Kidney epithelial cell (primary cell): ENCODE measurements at regions not wholly inside any gene's neighbourhood (a gene's known extent, or its start where the extent isn't known, plus 50 kb on each side); places are given as distances from the start of the nearest gene placed in this dataset.

Experiments used
- DNase-seq: peaks from one replicate; pipeline ENCODE4 v3.0.0-alpha.2; 2010; ENCODE audit warnings: low read depth
- H3K27me3 ChIP-seq: 2 replicates; pipeline ENCODE4 v1.6.0; 2011; ENCODE audit warnings: low read length; ENCODE audit not compliant: control insufficient read depth, insufficient read depth
- H3K36me3 ChIP-seq: 2 replicates; pipeline ENCODE4 v1.5.1; 2011; ENCODE audit warnings: low read length; ENCODE audit not compliant: control insufficient read depth, insufficient read depth
- H3K4me3 ChIP-seq: 2 replicates; pipeline ENCODE4 v1.5.1; 2011; ENCODE audit warnings: low read depth, mild to moderate bottlenecking, control low read depth, low read length
- CTCF ChIP-seq: IDR thresholded peaks from 2 replicates; pipeline ENCODE4 v1.5.1; 2011; ENCODE audit warnings: mild to moderate bottlenecking, moderate library complexity, low read length, control low read depth, inconsistent platforms; ENCODE audit not compliant: insufficient read depth, poor library complexity, severe bottlenecking

GRCh38 chr4:16989371-16989770 lies 90.9 kb upstream of the LDB2 start:
- DNase-seq: no peak
- H3K27me3 ChIP-seq: no peaks in the 10 kb centered on the region
- no peak overlapping the region for H3K4me3 ChIP-seq
- TF ChIP-seq CTCF: no peak
- H3K36me3 ChIP-seq: no peaks in the 10 kb centered on the region

GRCh38 chr4:16988814-16989213 lies 90.4 kb upstream of the LDB2 start:
- DNase-seq: no peak
- no peaks in the 10 kb centered on the region for H3K36me3 ChIP-seq
- TF ChIP-seq CTCF: no peak
- no peaks in the 10 kb centered on the region for H3K27me3 ChIP-seq
- no peak overlapping the region for H3K4me3 ChIP-seq

GRCh38 chr4:16977081-16977480 lies 78.6 kb upstream of the LDB2 start:
- no peak for TF ChIP-seq CTCF
- H3K4me3 ChIP-seq: no peak overlapping the region
- H3K36me3 ChIP-seq: no peaks in the 10 kb centered on the region
- no peaks in the 10 kb centered on the region for H3K27me3 ChIP-seq
- DNase-seq: no peak

- Histone ChIP-seq H3K27me3 (no peaks in the 10 kb centered on the region), H3K36me3 (no peaks in the 10 kb centered on the region), H3K4me3 (no peak overlapping the region)
- no peak for TF ChIP-seq CTCF
- no peak for DNase-seq
These were observed 71.3 kb upstream of the LDB2 start for GRCh38 chr4:16969696-16970135.

GRCh38 chr4:16967722-16968121 lies 69.3 kb upstream of the LDB2 start:
- H3K27me3 ChIP-seq: no peaks in the 10 kb centered on the region
- no peaks in the 10 kb centered on the region for H3K36me3 ChIP-seq
- no peak overlapping the region for H3K4me3 ChIP-seq
- no peak for DNase-seq
- TF ChIP-seq CTCF: no peak

- no peak overlapping the region for H3K4me3 ChIP-seq
- no peak for TF ChIP-seq CTCF
- no peaks in the 10 kb centered on the region for H3K27me3 ChIP-seq
- no peak for DNase-seq
- H3K36me3 ChIP-seq: no peaks in the 10 kb centered on the region
These were observed 60.9 kb upstream of the LDB2 start for GRCh38 chr4:16959305-16959704.
